ENCODE measurements at regions not wholly inside any gene's neighbourhood (a gene's known extent, or its start where the extent isn't known, plus 50 kb on each side); places are given as distances from the start of the nearest gene placed in this dataset.

DNA sequence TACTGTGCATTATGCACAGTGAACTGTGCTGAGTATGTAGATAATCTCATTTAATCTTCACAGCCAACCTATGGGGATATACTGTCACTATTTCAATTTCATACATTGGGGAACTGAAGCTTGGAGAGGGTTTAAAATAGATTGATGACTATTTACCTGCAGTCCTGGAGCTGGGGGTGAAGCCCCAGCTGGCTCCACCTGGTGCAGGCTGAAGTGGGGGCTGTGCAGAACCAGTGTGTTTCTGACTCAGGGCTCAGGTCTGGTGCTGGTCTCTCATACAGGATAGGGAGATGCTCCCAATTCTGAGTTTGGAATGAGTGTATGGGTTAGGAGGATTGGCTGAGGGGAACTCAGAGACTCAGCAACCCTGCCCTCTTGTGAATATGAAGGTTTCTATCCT lies 176.1 kb upstream of the CEP162 start:
- FAIRE-seq = no peak
- no peak overlapping the region for H3K4me3 ChIP-seq (replicated peaks in 1 of 3; ENCODE audit: insufficient read depth in 1 of 3, low read depth in 1 of 3, low read length in 3 of 3)
- no peaks in the 10 kb centered on the region for H3K4me1 ChIP-seq (ENCODE audit: control insufficient read depth, extremely low read depth, insufficient read depth, low read length)
- H3K9me1 ChIP-seq (replicated peaks; ENCODE audit: control insufficient read depth, extremely low read depth, insufficient read depth, low read length) = no peaks in the 10 kb centered on the region
- dilution Hi-C loops (cut with MboI; ENCODE audit: extremely low pct_ligation_motif_present, low sequenced_read_pairs) (no loop called here), intact Hi-C loops (cut with micrococcal nuclease) (no loop called here)
- H3K9me3 ChIP-seq (replicated peaks; ENCODE audit: control insufficient read depth, insufficient read depth, low read length) = no peaks in the 10 kb centered on the region
- no peaks in the 10 kb centered on the region for H4K20me1 ChIP-seq (replicated peaks; ENCODE audit: control insufficient read depth, extremely low read depth, insufficient read depth, low read length)
- DNase-seq (ENCODE audit: low read depth, low spot score) = no peak
- BruUV-seq (replicated peaks) = no TSS peak
- H3K27ac ChIP-seq (ENCODE audit: insufficient read depth, low read depth, low read length) = no peak overlapping the region
- CTCF ChIA-PET = interaction anchor here (0.7 to 0.9 kb wide), 2 partner anchors 11 to 702 kb away, joined by 3 to 4 read pairs; no protein-coding TSS in a partner anchor
- no peaks in the 10 kb centered on the region for H3K79me2 ChIP-seq (ENCODE audit: control insufficient read depth, insufficient read depth, low read length)
- H3K27me3 ChIP-seq (ENCODE audit: control insufficient read depth in 2 of 2, insufficient read depth in 2 of 2, low read length in 2 of 2) = peaks cover 2 to 9% of the 10 kb centered on the region in 2 experiments
- POLR2A ChIA-PET = no interaction called here
- no peak overlapping the region for H3K4me2 ChIP-seq (ENCODE audit: insufficient read depth, low read length)
- TF ChIP-seq POLR2A (IDR thresholded peaks at IDR 0.05; ENCODE audit: low read depth, low read length) = no peak
- no peak for TF ChIP-seq GATA2 (IDR thresholded peaks at IDR 0.05; ENCODE audit: insufficient read depth, insufficient read length, low read depth, low read length)
- TF ChIP-seq CTCF (IDR thresholded peaks at IDR 0.05; ENCODE audit: extremely low read depth in 1 of 2, insufficient read depth in 1 of 2, low read depth in 1 of 2, low read length in 2 of 2) = no peak
- TF ChIP-seq POLR2AphosphoS5 (IDR thresholded peaks at IDR 0.05; ENCODE audit: insufficient read depth, low read depth, low read length) = no peak
- TF ChIP-seq MYC (IDR thresholded peaks at IDR 0.05; ENCODE audit: low read depth, low read length) = no peak
- no peak for TF ChIP-seq FOS (IDR thresholded peaks at IDR 0.05; ENCODE audit: borderline replicate concordance, insufficient read depth, low read length)
- no peak for TF ChIP-seq EZH2 (IDR thresholded peaks at IDR 0.05; ENCODE audit: borderline replicate concordance, low read depth, low read length, severe bottlenecking)
- TF ChIP-seq JUN (IDR thresholded peaks at IDR 0.05; ENCODE audit: borderline replicate concordance, insufficient read depth, insufficient read length, low read depth) = no peak
- TF ChIP-seq, protein P1, sequence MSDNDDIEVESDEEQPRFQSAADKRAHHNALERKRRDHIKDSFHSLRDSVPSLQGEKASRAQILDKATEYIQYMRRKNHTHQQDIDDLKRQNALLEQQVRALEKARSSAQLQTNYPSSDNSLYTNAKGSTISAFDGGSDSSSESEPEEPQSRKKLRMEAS (IDR thresholded peaks at IDR 0.05; ENCODE audit: insufficient read depth, insufficient read length) = no peak
- no peak overlapping the region for H3K9ac ChIP-seq (replicated peaks; ENCODE audit: extremely low read depth, insufficient read depth, low read length)
- no peaks in the 10 kb centered on the region for H3K36me3 ChIP-seq (ENCODE audit: control insufficient read depth in 2 of 2, extremely low read depth in 1 of 2, insufficient read depth in 2 of 2, low read length in 2 of 2)
- H2AFZ ChIP-seq (ENCODE audit: low read depth, low read length) = no peak overlapping the region
